Dedifferentiated amniotic fluid mesenchymal stem cell (primary cell): ENCODE measurements at regions not wholly inside any gene's neighbourhood (a gene's known extent, or its start where the extent isn't known, plus 50 kb on each side); places are given as distances from the start of the nearest gene placed in this dataset.
"Not testable (repeated sequence)": the region's sequence is repeated elsewhere in the genome, so short reads cannot be mapped to it uniquely, and the experiment has no call there.

Experiments used
- DNase-seq: peaks from one replicate; pipeline ENCODE4 v3.0.0-alpha.2; 2016; ENCODE audit errors: extremely low spot score

DNA sequence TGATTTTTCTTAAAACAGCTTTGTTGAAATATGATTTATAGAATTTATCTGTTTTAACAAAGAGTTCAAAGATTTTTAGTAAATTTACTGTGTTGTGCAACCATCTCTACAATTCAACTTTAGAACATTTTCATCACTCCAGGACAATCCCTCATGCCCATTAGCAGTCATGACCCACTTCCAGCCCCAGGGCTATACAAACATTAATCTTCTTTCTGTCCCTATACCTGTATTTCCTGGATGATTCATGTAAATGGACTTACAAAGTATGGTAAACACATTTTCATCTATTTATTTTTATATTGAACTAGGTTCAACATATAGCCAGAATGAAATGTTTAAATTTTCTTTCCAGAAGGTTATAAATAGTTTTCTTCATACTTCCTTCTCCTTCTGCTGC is 127.8 kb upstream of the CCDC180 start:
- DNase-seq: no peak

DNA sequence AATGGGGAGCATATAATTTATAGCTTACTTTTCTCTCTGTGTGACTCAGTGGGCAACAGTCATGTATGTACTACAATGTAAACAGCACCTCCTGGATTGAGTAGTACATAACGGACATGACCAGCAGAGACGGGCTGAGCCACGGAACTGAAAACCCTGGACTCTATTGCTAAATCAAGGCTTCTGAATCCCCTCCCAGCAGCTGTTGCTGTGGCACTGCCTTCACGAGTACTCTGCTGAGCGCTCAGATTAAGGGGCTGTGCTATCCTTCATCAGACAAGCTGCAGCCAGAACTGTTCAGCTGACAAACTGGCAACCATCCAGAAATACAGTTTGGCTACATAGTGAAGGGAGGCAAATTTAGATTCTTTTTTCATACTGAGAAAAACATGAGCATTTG is 131.3 kb upstream of the CCDC180 start:
- no peak for DNase-seq

DNA sequence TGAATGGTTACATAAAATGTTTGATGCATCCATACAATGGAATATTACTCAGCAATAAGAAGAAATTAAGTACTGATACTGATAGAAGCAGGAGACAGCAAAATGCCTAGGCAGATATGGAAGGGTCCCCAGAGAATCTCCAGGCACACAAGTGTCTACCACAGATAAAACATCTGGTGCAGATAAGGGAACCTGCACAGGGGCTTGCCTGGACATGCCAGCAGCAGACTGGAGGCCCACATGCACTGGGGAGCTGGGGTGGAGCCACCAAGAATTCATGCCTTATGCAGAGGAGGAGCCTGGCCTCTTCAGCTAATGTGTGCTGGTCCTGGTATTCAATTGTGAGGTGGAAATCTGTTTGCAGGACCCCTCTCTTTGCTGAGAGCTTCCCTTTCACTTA is 129.2 kb upstream of the CTSV start:
- DNase-seq: not testable (repeated sequence)

GRCh38 chr9:97166496-97167138 is 127.7 kb upstream of the CTSV start:
- not testable (repeated sequence) for DNase-seq

GRCh38 chr9:97160255-97160654 is 121.3 kb upstream of the CTSV start:
- no peak for DNase-seq

DNA sequence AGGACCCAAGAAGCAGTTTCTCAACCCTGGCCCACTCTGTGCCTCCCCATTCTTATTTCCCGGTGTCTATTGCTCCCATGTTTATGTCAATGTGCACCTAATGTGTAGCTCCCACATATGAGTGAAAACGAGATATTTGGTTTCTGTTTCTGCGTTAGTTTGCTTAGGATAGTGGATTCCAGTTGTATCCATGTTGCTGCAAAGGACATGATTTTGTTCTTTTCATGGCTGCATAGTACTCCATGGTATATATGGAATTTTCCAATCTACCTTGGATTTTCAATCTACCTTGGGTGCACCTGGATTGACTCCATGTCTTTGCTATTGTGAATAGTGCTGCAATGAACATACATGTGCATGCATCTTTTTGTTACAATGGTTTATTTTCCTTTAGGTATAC is 119.8 kb upstream of the CTSV start:
- DNase-seq: not testable (repeated sequence)

DNA sequence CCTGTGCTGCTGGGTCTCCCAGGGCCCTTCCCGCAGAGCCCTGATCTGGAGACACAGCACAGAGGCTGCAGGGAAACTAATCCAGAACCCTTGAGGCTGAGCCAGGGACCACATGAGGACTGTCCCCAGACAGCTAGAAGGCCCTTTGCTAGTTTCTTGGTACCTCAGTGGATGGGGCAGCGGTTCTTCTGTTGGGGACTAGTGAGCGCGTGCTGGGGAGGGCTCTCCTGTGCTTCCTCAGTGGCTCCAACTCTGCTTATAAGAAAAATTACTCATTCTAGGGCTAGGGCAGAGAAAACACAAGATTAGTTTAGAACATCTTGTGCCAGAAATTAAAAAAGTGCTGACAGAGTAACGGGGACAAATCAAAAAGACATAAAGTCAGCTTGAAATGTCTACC is 116.5 kb upstream of the CTSV start:
- DNase-seq: not testable (repeated sequence)

DNA sequence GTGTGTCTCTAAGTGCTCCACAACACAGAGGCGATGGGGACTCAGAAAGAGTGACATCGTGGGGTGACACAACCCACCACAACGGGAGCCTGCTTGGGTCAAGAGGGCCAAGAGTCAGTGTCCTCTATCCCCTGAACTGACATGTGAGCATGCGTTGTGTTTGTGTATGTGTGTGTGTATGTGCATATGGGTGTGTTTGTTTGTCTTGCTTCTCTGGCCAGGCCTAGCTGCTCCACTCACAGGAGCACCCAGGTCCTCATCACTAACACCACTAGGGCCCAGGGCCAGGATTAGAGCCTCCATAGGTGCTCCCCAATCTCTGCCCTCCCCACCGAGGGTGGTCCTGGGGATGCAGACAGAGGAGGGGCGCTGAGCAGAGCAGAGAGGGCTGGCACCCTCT is 115.0 kb upstream of the CTSV start:
- no peak for DNase-seq

DNA sequence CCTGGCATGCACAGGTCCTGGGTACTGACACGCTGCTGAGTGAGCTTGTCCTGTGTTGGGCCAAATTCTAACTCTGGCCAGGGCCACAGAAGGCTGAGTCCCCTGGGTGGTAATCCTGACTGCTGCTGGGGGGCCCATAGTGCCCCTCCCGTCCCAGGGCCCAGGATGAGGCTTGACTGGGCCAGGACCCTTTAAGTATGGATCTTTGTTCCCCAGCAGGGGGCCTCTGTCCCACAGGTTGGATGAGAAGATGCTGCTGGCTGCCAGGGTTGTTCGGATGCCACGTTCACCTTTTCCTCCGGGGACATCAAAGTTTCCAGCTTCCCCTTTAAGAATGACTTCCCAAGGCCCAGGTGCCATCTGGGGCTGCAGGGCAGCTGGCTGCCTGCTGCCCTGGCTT is 114.2 kb upstream of the CTSV start:
- DNase-seq: not testable (repeated sequence)

GRCh38 chr9:97150471-97150870 is 111.5 kb upstream of the CTSV start:
- not testable (repeated sequence) for DNase-seq

GRCh38 chr9:97148428-97148827 is 109.5 kb upstream of the CTSV start:
- DNase-seq: not testable (repeated sequence)

GRCh38 chr9:97145680-97146079 is 106.7 kb upstream of the CTSV start:
- not testable (repeated sequence) for DNase-seq

DNA sequence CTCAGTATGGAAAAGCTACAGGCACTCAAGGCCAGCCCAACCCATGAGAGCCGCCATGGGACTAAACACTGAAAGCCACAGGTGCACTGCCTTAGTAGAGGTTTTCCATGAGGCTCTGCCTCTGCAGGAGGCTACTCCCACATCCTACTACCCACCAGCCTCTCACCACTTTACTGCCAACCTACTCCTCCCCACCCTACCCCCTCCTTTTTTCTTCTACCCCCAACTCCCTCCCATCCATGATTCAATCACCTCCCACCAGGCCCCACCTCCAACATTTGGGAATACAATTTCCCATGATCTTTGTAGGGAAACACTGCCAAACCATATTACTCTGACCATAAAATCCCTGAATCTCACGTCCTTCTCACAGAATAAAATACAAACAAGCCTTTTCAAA is 101.6 kb upstream of the CTSV start:
- DNase-seq: no peak

DNA sequence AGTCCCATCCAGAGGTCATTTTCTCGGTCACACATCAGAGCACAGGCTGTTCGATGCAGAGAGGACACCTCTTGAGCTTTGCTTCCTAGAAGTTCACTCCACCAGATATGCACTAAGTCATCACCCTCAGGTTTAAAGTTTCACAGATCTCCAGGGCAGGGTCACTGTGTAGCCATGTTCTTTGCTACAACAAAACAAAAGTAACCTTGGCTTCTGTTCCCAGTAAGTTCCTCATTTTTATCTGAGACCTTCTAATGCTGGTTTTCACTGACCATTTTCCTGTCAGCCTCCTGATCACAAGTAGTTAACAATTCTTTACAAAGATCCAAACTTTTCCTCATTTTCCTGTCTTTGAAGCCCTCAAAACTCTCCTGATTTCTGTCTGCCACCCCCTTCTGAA is 97.5 kb upstream of the CTSV start:
- DNase-seq: no peak

DNA sequence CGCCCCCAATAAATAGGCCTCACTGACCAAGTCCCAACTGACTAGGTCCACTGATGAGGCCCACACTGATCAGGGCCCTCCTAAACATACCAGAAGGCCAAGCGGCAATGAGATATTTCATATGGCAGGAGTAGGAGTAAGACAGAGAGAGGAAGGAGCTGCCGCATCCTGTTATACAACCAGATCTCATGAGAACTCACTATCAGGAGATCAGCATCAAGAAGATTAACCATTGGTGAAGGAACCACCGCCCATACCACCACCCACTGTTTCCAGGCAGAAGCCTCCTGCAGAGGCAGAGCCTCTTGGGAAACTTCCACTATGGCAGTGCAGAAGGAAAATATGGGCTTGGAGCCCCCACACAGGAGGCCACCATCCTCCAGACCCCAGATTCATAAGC is 95.0 kb upstream of the CTSV start:
- not testable (repeated sequence) for DNase-seq

GRCh38 chr9:97132865-97133264 is 93.9 kb upstream of the CTSV start:
- DNase-seq: no peak

DNA sequence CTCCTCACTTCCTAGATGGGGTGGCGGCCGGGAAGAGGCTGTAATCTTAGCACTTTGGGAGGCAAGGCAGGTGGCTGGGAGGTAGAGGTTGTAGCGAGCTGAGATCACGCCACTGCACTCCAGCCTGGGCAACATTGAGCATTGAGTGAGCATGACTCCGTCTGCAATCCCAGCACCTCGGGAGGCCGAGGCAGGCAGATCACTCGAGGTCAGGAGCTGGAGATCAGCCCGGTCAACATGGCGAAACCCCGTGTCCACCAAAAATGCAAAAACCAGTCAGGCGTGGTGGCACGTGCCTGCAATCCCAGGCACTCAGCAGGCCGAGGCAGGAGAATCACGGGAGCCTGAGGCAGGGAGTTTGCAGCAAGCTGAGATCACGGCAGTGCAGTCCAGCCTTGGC is 91.9 kb upstream of the CTSV start:
- DNase-seq: not testable (repeated sequence)

DNA sequence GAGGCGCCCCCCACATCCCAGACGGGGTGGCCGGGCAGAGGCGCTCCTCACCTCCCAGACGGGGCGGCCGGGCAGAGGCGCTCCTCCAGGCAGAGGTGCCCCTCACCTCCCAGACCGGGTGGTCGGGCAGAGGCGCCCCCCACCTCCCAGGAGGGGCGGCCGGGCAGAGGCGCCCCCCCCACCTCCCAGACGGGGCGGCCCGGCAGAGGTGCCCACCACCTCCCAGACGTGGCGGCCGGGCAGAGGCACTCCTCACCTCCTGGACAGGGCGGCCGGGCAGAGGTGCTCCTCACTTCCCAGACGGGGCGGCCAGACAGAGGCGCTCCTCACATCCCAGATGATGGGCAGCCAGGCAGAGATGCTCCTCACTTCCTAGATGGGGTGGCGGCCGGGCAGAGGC is 91.4 kb upstream of the CTSV start:
- not testable (repeated sequence) for DNase-seq

DNA sequence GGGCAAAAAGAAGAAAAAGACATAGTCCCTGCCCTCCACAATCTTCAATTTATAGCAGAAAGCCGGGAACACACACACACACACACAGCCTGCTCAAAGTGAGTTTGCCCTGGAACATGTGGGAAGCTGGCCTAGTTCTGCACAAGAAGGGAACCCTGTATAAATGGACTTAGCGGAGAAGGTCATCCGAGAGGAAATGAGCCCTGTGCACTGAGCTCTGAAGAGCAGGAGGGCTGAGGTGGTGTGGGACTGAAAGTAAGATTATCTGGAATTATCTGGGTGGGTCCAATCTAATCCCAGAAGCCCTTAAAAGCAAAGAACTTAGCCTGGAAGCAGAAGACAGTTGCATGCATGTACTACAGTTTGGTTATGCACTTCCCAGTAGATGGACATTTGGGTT is 90.0 kb upstream of the CTSV start:
- no peak for DNase-seq

GRCh38 chr9:97124256-97124655 is 85.3 kb upstream of the CTSV start:
- DNase-seq: no peak

GRCh38 chr9:97110696-97111095 is 71.8 kb upstream of the CTSV start:
- no peak for DNase-seq

DNA sequence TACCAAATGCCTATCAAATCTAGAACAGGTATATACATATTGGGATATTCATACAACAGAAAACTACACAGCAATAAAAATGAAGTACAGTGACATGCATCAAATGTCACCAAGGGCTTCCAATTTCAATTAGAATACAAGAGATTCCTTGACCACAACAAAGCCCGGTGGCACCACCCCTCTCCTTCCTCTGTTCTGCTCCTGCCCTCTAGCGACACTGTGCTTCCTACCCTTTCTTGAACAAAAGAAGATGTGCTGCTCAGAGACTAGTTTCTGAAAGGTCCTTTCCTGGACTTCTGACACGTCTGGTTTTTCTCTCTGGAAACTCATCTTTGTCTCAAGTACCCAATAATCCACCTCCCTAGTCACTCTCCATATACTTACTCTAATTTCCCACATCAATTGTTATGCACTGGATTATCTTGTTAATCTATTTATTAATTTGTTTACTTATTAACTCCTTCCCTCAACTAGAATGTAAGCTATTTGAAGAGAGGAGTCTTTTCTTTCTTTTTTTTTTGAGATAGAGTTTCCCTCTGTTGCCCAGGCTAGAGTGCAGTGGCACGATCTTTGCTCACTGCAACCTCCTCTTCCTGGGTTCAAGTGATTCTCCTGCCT is 70.4 kb upstream of the CTSV start:
- DNase-seq: no peak

DNA sequence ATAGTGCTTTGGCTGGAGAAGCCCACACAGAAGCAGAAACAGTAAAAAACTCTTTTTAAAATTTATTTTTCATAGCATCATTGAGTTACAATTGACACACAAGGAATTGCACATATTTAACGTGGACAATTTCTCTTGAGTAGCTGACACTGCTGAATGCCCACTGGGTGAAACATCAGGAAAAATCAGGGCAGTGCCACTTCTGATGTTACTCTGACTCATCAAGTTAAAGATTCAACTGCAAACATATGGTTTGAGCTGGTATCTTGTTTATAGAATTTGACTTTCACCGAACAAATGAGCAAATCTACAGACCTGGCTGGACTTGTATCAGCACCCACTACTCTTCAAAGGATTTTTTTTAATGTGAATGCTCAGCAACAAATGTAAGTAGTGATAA is 66.3 kb upstream of the CTSV start:
- not testable (repeated sequence) for DNase-seq
